ENCODE measurements at regions not wholly inside any gene's neighbourhood (a gene's known extent, or its start where the extent isn't known, plus 50 kb on each side); places are given as distances from the start of the nearest gene placed in this dataset.

DNA sequence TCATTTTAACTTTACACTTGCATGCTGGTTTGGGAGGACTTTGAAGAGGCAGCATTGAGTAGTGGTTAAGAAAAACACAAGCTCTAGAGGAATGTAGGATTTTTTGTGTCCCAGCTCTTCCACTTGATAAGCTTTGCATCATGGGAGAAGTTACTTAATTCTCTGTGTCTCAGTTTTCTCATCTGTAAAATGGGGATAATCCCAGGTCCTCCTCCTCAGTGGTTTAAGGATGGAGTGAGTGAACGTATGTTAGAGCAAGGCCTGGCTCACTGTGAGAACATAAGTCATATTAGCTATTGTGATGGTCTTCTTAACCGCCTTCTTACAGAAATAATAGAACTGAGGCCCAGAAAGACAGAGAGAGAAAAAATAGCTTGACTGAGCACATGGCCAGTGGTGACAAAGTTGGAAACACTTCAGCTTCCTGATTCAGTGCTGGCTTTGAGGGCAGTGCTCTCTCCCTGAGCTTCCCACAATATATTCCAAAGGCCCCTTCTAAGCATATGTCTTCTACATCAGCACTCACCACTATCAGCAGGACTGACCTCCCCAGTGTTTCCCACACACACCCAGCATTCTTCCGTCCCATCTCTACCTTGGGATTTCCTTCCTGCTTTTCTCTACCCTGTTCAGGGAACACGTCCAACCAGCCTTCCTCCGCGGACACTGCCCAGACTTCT is 214.9 kb upstream of the TNP1 start:
- ATAC-seq = no peak

DNA sequence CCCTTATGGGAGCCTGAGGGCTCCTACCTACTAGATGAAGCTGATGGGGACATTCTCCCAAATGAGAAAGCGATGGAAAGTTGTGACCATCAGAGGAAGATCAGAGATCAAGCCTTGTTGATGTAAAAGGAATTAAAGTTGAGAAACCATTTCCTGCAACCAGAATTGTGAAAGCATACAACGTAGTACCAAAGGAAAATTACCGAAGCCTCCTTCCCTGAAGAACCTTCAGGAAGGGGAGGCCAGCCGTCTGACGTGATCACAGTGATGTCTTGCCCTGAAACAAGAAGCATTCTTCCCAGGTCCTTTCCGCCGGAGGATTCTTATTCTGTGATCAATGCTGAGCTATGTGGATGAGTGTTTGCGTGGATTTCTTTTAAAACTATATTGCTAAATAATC is 211.6 kb upstream of the TNP1 start:
- ATAC-seq = no peak

DNA sequence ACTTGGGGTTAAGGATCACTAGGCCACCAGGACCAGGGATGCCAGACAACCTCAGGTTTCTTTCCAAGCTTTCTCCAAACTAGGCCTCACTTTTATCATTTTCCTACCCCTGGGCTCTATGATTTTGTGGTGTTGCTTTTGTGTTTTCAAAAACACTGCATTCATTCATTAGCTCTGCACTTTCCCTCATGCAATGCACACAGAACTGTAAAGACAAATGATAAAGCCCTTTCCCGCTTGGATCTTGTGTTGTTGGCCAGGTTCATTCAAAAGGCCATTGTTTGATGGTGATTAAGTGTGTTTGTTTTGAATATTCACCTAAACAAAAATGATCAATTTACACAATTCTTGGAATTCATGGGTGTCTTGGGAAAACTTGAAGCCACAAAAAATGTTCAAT is 210.7 kb upstream of the TNP1 start:
- no peak for ATAC-seq

DNA sequence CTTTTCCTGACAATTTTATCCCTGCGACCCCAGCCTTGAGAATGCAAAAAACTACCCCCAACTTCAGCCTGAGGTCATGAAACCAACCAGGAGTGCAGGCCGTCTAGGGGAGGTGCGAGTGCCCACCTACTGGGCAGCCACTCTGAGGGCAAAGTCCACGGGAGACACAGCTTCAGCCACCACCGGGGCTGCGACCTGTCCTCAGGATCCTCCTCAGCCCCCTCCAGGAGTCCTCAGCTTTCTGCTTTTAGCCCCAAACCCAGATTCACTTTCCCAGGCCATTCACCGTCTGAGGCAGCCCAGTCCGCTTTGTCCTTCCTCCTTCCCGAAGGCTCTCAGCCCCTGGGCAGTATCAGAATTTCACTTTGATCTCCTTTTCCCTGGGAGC is 210.2 kb upstream of the TNP1 start:
- no peak for ATAC-seq

DNA sequence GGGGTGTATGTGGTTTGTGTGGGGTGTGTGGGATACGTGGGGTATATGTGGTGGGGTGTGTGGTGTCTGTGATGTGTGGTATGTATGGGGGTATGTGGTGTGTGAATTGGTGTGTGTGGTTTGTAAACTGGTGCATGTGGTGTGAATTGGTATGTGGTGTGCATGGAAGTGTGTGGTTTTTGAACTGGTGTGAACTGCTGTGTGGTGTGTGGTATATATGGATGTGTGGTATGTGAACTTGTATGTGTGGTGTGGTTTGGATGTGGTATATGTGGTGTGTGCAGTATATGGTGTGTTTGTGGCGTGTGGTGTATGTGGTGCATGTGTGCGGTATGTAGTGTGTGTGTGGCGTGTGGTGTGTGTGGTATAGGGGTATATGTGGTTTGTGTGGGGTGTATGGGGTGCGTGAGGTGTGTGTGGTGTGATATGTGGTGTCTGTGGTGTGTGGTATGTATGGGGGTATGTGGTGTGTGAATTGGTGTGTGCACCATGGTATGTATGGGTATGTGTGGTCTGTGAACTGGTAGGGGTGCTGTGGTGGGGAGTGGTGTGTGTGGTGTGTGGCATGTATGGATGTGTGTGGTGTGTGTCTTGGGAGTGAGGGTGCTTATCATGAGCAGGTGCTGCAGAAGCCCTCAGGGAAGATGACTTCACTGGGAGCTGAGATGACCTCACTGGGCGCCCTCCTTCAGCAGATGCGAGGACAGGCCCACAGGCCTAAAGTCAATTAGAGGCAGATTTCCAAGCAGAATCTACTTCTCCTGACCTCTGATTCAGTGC is 209.6 kb upstream of the TNP1 start:
- ATAC-seq = no peak

DNA sequence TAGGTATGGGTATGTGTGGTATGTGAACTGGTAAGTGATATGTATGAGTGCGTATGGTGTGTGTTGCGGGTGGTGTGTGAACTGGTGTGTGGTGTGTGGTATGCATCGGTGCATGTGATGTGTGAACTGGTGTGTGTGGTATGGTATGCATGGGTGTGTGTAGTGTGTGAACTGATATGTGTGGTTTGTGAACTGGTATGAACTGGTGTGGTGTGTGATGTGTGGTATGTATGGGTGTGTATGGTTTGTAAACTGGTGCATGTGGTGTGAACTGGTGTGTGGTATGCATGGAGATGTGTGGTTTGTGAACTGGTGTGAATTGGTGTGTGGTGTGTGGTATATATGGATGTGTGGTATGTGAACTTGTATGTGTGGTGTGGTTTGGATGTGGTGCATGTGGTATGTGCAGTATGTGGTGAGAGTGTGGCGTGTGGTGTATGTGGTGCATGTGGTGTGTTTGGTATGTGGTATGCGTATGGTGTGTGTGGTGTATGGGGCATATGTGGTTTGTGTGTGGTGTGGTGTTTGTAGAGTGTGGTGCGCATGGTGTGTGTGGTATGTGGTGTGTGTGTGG is 208.9 kb upstream of the TNP1 start:
- ATAC-seq = no peak

DNA sequence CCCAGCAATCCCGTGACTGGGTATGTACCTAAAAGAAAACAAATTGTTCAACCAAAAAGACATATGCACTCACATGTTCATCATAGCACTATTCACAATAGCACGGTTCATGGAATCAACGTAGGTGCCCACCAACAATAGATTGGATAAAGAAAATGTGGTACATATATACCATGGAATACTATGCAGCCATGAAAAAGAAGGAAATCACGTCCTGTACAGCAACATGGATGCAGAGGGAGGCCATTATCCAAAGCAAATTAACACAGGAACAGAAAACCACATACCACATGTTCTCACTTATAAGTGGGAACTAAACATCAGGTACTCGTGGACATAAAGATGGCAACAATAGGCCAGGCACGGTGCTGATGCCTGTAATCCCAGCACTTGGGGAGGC is 207.9 kb upstream of the TNP1 start:
- no peak for ATAC-seq

DNA sequence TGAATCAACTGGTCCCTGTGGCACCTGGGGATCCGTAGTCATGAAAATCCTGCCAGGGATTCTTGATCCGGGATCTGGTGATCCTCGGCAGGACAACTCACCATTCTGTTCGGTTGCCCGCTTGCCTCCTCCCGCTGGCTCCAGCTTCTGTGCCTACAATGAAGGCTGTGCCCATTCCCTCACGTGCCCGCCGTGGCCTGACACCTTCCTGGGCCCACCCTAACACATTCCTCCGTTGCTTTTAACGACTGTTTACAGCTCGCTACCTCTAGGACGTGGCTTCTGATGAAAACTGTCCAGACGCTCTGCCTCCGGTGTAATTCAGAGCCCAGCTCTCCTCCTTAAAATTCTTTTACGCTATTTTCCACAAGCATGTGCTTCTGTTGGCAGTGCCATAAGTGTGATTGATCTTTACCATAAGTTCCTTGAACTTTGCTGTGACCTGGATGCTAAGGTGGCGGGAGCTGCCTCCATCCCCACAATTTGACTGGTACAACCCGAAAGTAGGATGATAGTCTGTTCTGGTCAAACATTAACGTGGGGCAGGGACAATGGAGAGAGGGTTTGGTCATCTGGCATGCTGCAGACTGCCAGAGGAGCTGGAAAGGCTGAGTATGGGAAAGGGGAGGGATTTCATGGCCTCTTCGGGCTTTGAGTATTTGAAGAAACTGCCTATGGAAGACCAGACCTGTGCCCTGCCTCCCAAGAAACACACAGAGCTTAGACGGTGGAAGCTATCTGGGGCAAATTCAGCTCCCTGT is 206.8 kb upstream of the TNP1 start:
- ATAC-seq = no peak

DNA sequence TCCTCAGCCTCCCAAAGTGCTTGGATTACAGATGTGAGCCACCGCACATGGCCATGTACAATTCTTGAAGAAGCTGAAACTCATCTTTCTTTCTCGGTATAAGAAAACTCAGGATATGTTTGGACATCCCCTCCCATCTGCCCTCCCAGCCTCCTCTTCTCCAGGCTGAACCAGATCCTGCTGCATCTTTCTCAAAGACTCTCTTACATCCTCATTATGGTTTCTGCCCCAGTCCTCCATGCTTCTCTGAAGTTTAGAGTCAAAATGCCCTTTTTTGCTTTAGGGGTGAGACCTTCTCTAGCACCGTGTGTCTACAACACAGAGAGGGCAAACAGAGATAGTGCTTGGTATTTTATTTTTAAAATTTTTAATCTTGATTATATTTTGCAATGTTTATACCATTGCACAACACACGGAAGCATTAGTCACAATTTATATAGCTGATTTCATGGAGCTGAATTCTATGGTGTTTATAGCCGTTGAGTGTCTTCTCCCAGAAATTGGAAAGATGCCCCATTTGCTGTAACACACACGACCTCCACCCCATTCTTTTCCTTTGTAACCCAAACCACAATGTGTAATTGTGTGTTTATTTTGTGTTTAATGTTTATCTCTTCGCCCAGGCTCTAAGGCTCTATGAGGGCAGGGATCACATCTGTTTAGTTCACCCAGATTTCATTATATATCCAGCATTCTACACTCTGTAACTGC is 206.0 kb upstream of the TNP1 start:
- ATAC-seq = no peak

DNA sequence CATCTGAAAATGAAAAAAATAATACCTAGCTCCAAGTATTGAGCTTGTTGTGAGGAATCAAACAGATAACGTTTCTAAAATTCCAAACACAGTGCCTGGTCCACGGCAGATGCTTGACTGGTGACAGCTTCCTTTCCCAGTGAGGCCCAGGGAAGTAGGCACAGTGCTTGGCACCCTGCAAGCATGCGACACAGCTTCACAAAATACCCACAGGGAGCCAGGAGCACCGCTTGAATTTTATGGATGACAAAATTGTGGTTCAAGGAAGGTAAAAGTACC is 205.1 kb upstream of the TNP1 start:
- no peak for ATAC-seq

DNA sequence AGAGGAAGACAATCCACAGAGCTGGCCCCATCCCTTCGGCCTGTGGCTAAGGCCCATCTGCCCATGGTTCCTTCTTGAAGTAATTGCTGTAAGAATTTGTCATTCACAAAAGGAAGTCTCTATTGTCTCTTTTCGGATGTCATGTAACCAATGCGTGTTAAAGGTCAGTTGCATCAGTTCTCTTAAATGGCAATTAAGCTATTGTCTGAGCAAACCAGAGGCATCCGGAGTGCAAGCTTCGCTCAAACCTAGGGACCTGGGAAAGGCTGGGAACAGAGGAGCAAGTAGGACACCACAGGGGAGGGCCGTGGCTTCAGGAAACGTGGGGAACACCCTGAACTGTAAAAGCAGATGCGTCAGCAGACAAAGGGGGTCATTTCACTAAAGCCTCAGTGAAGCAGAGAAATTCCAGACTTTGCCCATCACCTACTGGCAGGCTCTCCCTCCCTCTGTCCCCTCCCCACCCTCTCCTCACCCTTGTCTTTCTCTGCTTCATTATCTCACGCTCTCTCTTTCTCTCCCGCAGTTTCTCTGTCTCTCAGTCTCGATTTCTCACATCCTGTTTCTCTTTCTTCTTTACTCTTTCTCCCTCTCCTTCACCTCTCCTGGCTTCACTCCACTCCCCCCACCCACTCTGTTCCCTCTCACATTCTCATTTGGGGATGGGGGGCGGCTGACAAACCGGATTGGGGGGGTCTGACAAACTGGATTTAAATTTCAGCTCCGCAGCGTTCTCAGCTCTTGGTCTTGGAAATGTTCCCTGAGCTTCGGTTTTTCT is 204.6 kb upstream of the TNP1 start:
- no peak for ATAC-seq

DNA sequence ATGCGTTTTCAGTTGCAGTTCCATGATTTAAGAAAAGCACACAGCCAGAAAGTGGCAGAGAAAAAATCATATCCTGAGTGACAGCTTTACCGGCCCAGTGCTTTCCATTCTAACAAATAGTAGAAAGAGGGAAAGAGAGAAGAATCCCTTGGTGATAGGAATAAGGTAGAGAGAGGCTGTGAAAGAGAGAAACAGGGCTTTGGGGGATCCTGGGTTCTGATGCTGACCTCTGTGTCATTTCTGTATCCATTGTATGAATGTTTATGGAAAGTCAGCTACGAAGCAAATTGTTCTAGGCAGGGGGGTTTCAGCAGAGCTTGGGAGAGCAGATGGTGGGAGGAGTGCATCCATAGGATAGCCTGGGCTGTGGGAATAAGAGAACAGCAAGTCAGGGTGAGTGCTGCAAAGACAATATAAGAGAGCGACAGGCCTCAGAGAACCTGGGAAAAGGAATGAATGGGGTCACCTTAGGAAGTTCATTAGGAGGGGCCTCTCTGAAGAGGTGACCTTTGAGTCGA is 203.4 kb upstream of the TNP1 start:
- ATAC-seq = no peak

DNA sequence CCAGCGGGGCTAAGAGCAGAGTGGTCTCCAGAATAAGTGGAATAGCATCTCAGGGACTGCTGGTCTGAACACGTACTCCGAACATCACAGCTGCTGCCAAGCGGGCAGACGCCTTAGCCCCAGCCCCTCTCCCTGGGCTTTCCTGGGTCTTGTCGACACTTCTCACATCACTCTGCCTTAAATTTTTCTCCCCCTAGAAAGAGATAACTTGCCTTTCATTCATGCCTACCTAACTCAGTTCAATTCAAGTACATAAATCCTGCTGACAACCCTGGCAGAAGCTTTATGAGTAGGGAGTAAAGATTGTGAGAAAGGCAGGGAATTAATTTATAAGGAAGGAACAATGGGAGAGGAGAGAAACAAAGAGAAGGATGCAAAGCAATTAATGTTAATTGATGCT is 202.9 kb upstream of the TNP1 start:
- ATAC-seq = no peak

DNA sequence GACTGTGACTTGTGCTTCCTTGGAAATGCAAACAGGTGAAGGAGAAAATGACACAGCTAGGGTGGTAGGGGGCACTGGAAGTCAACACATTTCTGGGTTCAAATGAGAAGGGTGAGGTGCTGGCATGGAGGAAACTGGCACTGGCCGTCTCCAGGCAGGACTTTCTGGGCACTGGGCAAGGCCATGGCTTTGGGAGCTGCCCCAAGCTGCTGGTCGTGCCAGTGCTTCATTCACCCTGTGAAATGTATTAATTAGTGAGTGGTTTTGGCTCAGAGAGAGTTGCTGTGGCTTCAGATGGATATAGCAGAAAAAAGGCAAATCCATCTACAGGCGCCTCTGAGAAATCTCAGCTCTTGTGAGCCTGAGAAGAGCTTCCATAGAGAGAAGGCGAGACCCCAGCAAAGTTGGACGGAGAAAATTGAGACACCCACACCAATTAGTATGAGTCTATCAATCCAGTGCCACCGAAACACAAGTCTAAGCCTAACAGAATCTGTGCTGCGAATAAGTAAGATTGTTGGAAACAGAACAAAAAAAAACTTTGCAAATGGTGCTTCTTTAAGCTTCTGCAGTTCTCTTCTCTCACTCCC is 202.1 kb upstream of the TNP1 start:
- no peak for ATAC-seq

DNA sequence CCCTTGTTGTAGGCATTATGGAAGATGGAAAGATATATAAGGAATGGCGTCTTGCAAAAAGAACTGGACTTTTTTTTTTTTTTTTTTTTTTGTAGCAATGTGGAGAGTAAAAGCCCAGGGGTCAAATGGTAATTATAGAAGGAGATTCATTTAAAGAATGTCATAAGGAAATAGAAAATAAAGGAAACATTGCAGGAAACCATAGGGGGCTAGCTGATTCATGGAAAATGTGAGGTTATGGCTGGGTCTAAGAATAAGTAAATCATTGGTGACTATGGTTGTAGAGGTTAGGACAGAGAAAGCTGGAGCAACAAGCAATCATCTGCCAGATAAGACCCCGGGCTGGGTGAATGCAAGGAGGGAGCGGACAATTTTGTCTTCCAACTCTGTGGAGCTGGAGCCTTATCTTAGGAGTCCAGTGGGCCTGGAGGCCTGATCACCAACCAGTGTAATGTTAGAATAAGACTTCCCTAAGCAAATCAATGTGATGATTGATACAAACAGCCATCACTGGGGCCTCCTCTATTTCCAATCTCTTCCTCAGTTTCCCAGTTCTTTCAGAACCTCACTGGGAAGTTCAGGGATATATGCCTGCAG is 201.2 kb upstream of the TNP1 start:
- ATAC-seq = no peak

DNA sequence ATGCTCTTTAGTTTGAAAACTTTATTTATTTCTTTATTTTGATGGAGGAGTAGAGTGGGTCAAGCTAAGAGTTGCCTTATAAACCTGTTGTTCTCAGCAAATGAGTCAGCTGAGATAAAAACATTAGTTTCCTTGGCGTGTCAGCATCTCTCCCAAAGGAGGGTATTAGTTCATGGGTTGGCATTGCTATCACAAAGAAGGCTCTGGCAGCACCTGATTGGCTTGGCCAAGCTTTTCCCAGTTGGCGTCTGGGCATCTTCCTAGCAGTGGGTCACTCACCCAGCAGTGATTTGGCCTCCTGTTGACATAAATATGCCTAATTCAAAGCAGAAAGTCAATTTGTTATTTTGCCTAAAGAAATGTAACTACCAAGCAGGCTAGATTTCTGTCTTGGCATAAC is 200.7 kb upstream of the TNP1 start:
- no peak for ATAC-seq

DNA sequence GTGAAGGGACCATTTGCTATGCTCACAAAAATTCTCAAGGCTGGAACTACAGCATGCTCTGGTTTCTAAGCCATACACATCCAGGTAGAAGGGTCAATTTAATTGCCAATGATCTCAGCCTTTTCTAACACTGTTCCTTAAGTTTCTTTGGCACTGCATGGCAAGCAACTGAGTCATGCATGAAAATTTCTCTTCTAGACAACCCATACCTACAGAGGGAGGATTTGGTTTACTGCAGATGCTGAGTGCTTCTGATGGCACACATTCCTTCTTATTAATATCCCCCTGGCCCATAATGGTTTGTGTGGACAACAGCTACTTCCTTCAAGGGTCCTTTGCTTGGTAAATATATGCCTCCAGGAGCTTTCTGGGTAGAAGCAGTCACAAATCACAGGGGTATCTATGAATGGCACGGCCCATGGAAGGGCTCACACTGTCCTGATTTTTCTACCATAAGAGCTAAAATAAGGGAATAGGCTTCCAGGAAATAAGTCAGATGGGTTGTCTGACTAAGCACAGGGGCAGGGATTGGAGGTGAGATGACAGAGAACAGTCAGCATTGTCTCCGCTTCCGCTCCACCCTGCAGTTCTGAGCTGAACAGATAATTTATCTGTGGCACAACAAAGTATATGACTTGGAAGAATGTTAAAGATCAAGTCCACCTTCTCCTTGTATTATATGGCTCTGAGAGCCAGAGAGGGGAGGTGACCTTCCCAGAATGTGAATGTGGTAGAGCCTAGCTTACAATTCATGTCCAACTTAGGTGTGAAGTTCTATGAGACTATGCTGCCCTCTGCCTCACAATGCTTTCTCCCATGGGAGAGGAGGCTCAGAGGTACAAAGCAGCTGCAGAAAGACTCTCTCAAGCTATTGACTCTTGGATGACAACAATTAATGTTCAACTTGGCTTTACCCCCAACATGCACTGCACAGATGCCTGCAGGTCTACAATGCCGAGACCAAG is 199.2 kb upstream of the TNP1 start:
- no peak for ATAC-seq

DNA sequence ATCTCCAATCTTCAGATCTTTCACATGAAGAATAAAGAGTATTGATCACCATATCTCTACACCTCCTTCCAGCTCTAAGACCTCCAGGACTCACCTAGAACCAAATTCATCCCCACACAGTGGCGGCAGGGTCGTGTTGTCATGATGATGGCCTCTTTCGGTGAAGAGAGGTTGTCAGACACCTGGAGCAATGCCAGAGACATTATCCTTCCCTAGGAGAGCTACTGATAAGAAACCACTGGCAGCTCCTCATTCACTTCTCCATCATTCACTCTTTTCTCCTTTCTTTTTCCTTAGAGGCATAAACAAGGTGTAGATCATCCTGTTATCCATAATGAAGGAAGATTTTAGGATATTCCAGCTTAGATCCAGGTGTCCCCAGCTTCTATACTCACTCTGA is 197.9 kb upstream of the TNP1 start:
- ATAC-seq = no peak

DNA sequence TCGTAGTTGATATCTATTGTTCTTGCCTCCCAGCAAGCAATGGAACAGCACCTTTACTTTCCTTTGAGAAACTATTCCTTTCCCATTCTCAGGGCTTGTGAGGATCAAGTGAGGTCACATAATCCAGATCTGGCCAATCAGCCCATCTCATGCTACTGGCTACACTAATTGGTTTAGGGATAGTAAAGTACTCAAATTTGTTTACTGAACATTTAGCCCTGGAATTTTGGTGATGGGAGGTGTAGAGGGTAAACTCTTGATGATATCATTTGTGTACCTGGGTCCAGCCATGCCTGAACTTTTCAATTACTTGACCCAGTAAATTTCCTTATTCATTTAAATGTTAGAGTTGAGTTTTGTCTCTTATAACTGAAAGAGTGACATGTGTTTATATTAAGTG is 195.8 kb upstream of the TNP1 start:
- no peak for ATAC-seq

DNA sequence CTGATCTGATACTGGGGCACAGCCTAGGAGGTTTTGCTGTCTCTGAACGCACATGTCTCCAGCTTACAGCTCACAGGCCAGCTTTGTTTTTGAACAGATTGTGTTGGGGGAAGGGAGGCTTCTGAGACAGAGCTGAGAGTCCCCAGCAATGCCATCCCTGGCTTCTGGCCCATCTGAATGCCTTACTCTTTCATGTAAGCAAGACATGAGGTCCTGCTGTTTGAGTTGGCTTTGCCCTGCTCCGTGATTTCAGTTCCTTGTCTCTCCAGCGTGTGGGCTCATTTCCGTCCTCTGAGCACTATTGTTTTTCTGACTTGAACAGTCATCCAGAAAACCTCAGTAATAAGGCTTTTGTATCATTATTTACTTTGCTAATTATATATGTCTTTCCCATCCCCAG is 194.9 kb upstream of the TNP1 start:
- ATAC-seq = no peak
